ENCODE measurements at regions not wholly inside any gene's neighbourhood (a gene's known extent, or its start where the extent isn't known, plus 50 kb on each side); places are given as distances from the start of the nearest gene placed in this dataset.

- H3K4me3 ChIP-seq (ENCODE audit: low read depth, low read length) = no peak overlapping the region
- no peak for DNase-seq (ENCODE audit: low read depth)
- TF ChIP-seq POLR2A (IDR thresholded peaks at IDR 0.05; ENCODE audit: extremely low read depth, insufficient read length) (no peak), MYC (IDR thresholded peaks at IDR 0.05; ENCODE audit: low read depth, low read length) (no peak), CTCF (IDR thresholded peaks at IDR 0.05; ENCODE audit: low read depth, low read length) (no peak), MAX (IDR thresholded peaks at IDR 0.05; ENCODE audit: low read depth, low read length) (no peak)
Measured at GRCh38 chr3:117091676-117092075, 382.1 kb downstream of the TUSC7 start.

- H3K4me3 ChIP-seq (ENCODE audit: low read depth, low read length) = no peak overlapping the region
- no peak for DNase-seq (ENCODE audit: low read depth)
- TF ChIP-seq MYC (IDR thresholded peaks at IDR 0.05; ENCODE audit: low read depth, low read length) (no peak), POLR2A (IDR thresholded peaks at IDR 0.05; ENCODE audit: extremely low read depth, insufficient read length) (no peak), CTCF (IDR thresholded peaks at IDR 0.05; ENCODE audit: low read depth, low read length) (no peak), MAX (IDR thresholded peaks at IDR 0.05; ENCODE audit: low read depth, low read length) (no peak)
Measured at GRCh38 chr3:117096549-117096948, 387.0 kb downstream of the TUSC7 start.

- no peak for DNase-seq (ENCODE audit: low read depth)
- TF ChIP-seq MAX (IDR thresholded peaks at IDR 0.05; ENCODE audit: low read depth, low read length) (no peak), POLR2A (IDR thresholded peaks at IDR 0.05; ENCODE audit: extremely low read depth, insufficient read length) (no peak), CTCF (IDR thresholded peaks at IDR 0.05; ENCODE audit: low read depth, low read length) (no peak), MYC (IDR thresholded peaks at IDR 0.05; ENCODE audit: low read depth, low read length) (no peak)
- H3K4me3 ChIP-seq (ENCODE audit: low read depth, low read length) = no peak overlapping the region
Measured at GRCh38 chr3:117097351-117097750, 387.8 kb downstream of the TUSC7 start.

GRCh38 chr3:117101697-117102096 is 392.1 kb downstream of the TUSC7 start:
- no peak for DNase-seq (ENCODE audit: low read depth)
- TF ChIP-seq CTCF (IDR thresholded peaks at IDR 0.05; ENCODE audit: low read depth, low read length) = no peak
- TF ChIP-seq POLR2A (IDR thresholded peaks at IDR 0.05; ENCODE audit: extremely low read depth, insufficient read length) = no peak
- TF ChIP-seq MAX (IDR thresholded peaks at IDR 0.05; ENCODE audit: low read depth, low read length) = no peak
- no peak for TF ChIP-seq MYC (IDR thresholded peaks at IDR 0.05; ENCODE audit: low read depth, low read length)
- no peak overlapping the region for H3K4me3 ChIP-seq (ENCODE audit: low read depth, low read length)

- H3K4me3 ChIP-seq (ENCODE audit: low read depth, low read length) = no peak overlapping the region
- TF ChIP-seq CTCF (IDR thresholded peaks at IDR 0.05; ENCODE audit: low read depth, low read length) (no peak), MYC (IDR thresholded peaks at IDR 0.05; ENCODE audit: low read depth, low read length) (no peak), MAX (IDR thresholded peaks at IDR 0.05; ENCODE audit: low read depth, low read length) (no peak), POLR2A (IDR thresholded peaks at IDR 0.05; ENCODE audit: extremely low read depth, insufficient read length) (no peak)
- no peak for DNase-seq (ENCODE audit: low read depth)
Measured at GRCh38 chr3:117102426-117102825, 392.8 kb downstream of the TUSC7 start.

- H3K4me3 ChIP-seq (ENCODE audit: low read depth, low read length) = no peak overlapping the region
- no peak for DNase-seq (ENCODE audit: low read depth)
- TF ChIP-seq POLR2A (IDR thresholded peaks at IDR 0.05; ENCODE audit: extremely low read depth, insufficient read length) (no peak), MYC (IDR thresholded peaks at IDR 0.05; ENCODE audit: low read depth, low read length) (no peak), MAX (IDR thresholded peaks at IDR 0.05; ENCODE audit: low read depth, low read length) (no peak), CTCF (IDR thresholded peaks at IDR 0.05; ENCODE audit: low read depth, low read length) (no peak)
Measured at GRCh38 chr3:117103675-117104074, 394.1 kb downstream of the TUSC7 start.
